HepG2 (cell line): ENCODE measurements at regions not wholly inside any gene's neighbourhood (a gene's known extent, or its start where the extent isn't known, plus 50 kb on each side); places are given as distances from the start of the nearest gene placed in this dataset.

Experiments
- ATAC-seq: fragments of 200-7000 bp; cut with Tn5 transposase; 3 replicates; pipeline ENCODE4 v1.9.1; 2020; ENCODE audit warnings: mild to moderate bottlenecking, moderate library complexity
- BruUV-seq: library from RNA; stranded (reverse); fragments of 400-500 nt; replicated peaks from 2 replicates; lab custom pipeline; 2021; lab: Mats Ljungman, UMichigan
- CTCF ChIA-PET: fragments of 300-600 bp; formaldehyde crosslinking; extraction: SDS; loops from one replicate; lab custom pipeline; 2021; ENCODE audit warnings: low total read pairs, inconsistent platforms, low intra/inter-chr PET ratio; lab: Yijun Ruan, JAX
- POLR2A ChIA-PET: fragments of 350-600 bp; sonication (Branson Sonifier 250); formaldehyde crosslinking; loops from one replicate; lab custom pipeline; 2020; ENCODE audit warnings: antibody characterized with exemption, inconsistent platforms; lab: Yijun Ruan, JAX
- DNase-seq: peaks from one replicate; pipeline ENCODE4 v3.0.0-alpha.2; 2015; ENCODE audit warnings: low spot score
- FAIRE-seq: peaks from 3 replicates; lab custom pipeline; 2011; peaks lifted over from hg19 to GRCh38; lab: Jason Lieb, UNC
- H2AFZ ChIP-seq: one replicate; pipeline ENCODE4 v1.6.1; 2011; ENCODE audit warnings: low read length, inconsistent platforms
- H3K27ac ChIP-seq: fragments of 300-600 bp; 3 replicates; pipeline ENCODE4 v1.8.0; 2011; ENCODE audit warnings: mixed run types, mild to moderate bottlenecking, mixed read lengths, low read length, inconsistent platforms; ENCODE audit not compliant: insufficient read depth; ENCODE audit errors: extremely low read length
- H3K27me3 ChIP-seq, 2 experiments: fragments of 200-600 bp in 1 of 2; 2 replicates in 1 of 2; 3 replicates in 1 of 2; pipeline versions ENCODE4 v1.6.0 to v1.8.0; 2011; ENCODE audit warnings: low read length in 2 of 2, mild to moderate bottlenecking in 2 of 2, moderate library complexity in 2 of 2, inconsistent platforms in 1 of 2; ENCODE audit not compliant: insufficient read depth in 2 of 2, control insufficient read depth in 1 of 2
- H3K36me3 ChIP-seq, 2 experiments: fragments of 200-600 bp in 1 of 2; replicated peaks in 1 of 2; 2 replicates in 1 of 2; 3 replicates in 1 of 2; pipeline versions ENCODE4 v1.5.1 to v1.8.0; 2011; ENCODE audit warnings: low read length in 2 of 2, inconsistent platforms in 1 of 2; ENCODE audit not compliant: insufficient read depth in 2 of 2, control insufficient read depth in 1 of 2
- H3K4me1 ChIP-seq: 2 replicates; pipeline ENCODE4 v1.5.1; 2012; ENCODE audit warnings: low read length, inconsistent platforms; ENCODE audit not compliant: insufficient read depth
- H3K4me2 ChIP-seq: 2 replicates; pipeline ENCODE4 v1.6.0; 2011; ENCODE audit warnings: low read depth, low read length, inconsistent platforms
- H3K4me3 ChIP-seq, 3 experiments: fragments of 200-600 bp in 1 of 3; sonication (generic), shearing (Covaris generic) in 1 of 3; replicated peaks in 1 of 3; 2 replicates each; pipeline ENCODE4 v1.5.1; 2011 to 2016; ENCODE audit warnings: low read length in 3 of 3, inconsistent platforms in 2 of 3, low read depth in 2 of 3, mild to moderate bottlenecking in 2 of 3, control low read depth in 1 of 3, mixed read lengths in 1 of 3; ENCODE audit not compliant: insufficient read depth in 1 of 3
- H3K79me2 ChIP-seq: one replicate; pipeline ENCODE4 v1.6.1; 2011; ENCODE audit warnings: low read length, inconsistent platforms; ENCODE audit not compliant: insufficient read depth
- H3K9ac ChIP-seq: 2 replicates; pipeline ENCODE4 v1.6.0; 2011; ENCODE audit warnings: mild to moderate bottlenecking, low read depth, low read length, inconsistent platforms; ENCODE audit not compliant: insufficient read depth
- H3K9me3 ChIP-seq: 2 replicates; pipeline ENCODE4 v1.5.1; 2012; ENCODE audit warnings: mild to moderate bottlenecking, low read length
- H4K20me1 ChIP-seq: 2 replicates; pipeline ENCODE4 v1.6.0; 2011; ENCODE audit warnings: inconsistent platforms, mild to moderate bottlenecking, low read length, moderate library complexity; ENCODE audit not compliant: insufficient read depth
- BORCS8-MEF2B ChIP-seq: sonication (generic); formaldehyde crosslinking; IDR thresholded peaks from 2 replicates; pipeline ENCODE4 v1.8.0; 2022; ENCODE audit warnings: mild to moderate bottlenecking, missing genetic modification reagents
- FOXO4 ChIP-seq: sonication (generic); formaldehyde crosslinking; conservative IDR thresholded peaks from 2 replicates; pipeline ENCODE4 v1.8.1; 2023; ENCODE audit warnings: missing genetic modification reagents
- FOXP4 ChIP-seq: sonication (generic); formaldehyde crosslinking; IDR thresholded peaks from 2 replicates; pipeline ENCODE4 v1.4.0; 2020; ENCODE audit warnings: missing genetic modification reagents
- PBX3 ChIP-seq: sonication (generic); formaldehyde crosslinking; IDR thresholded peaks from 2 replicates; pipeline ENCODE4 v1.8.1; 2023; ENCODE audit warnings: missing genetic modification reagents, inconsistent platforms, borderline replicate concordance
- PPARG ChIP-seq: conservative IDR thresholded peaks from 2 replicates; pipeline ENCODE4 v1.6.1; 2016; ENCODE audit warnings: missing biosample characterization, missing genetic modification reagents
- RBAK ChIP-seq: sonication (generic); formaldehyde crosslinking; IDR thresholded peaks from 2 replicates; pipeline ENCODE4 v1.5.1; 2020; ENCODE audit warnings: mild to moderate bottlenecking, missing genetic modification reagents
- RBM39 ChIP-seq: fragments of 200-400 bp; formaldehyde crosslinking; IDR thresholded peaks from one replicate; pipeline ENCODE4 v1.6.1; 2018; ENCODE audit warnings: antibody characterized with exemption, mild to moderate bottlenecking, low read depth, low read length; ENCODE audit not compliant: poor library complexity, severe bottlenecking
- SMC3 ChIP-seq: IDR thresholded peaks from 2 replicates; pipeline ENCODE4 v1.6.1; 2011; ENCODE audit warnings: low read length, improper control_type of control experiment
- SP2 ChIP-seq: sonication (generic); formaldehyde crosslinking; IDR thresholded peaks from 2 replicates; pipeline ENCODE4 v1.5.1; 2020; ENCODE audit warnings: mild to moderate bottlenecking, missing genetic modification reagents
- SRSF9 ChIP-seq: fragments of 200-400 bp; formaldehyde crosslinking; IDR thresholded peaks from 2 replicates; pipeline ENCODE4 v1.6.1; 2018; ENCODE audit warnings: borderline replicate concordance, mild to moderate bottlenecking, low read depth, low read length; ENCODE audit not compliant: insufficient read depth, poor library complexity, severe bottlenecking
- ZNF350 ChIP-seq: sonication (generic); formaldehyde crosslinking; IDR thresholded peaks from 2 replicates; pipeline ENCODE4 v1.4.0; 2020; ENCODE audit warnings: mild to moderate bottlenecking, low read depth, missing genetic modification reagents, borderline replicate concordance
- ZNF563 ChIP-seq: sonication (generic); formaldehyde crosslinking; IDR thresholded peaks from 2 replicates; pipeline ENCODE4 v1.8.0; 2022; ENCODE audit warnings: mild to moderate bottlenecking, moderate library complexity, missing genetic modification reagents
- ZNF720 ChIP-seq: sonication (generic); formaldehyde crosslinking; IDR thresholded peaks from 2 replicates; pipeline ENCODE4 v1.4.0; 2020; ENCODE audit warnings: missing genetic modification reagents
- WGBS: methylation state at CpG from one replicate; pipeline ENCODE4 v1.1.6; 2017; ENCODE audit warnings: low lambda C conversion rate; 5-methylcytosine and 5-hydroxymethylcytosine counted together
- in situ Hi-C: cut with HindIII; loops from 2 replicates; pipeline ENCODE4 v1.10.0; 2017; ENCODE audit warnings: low pct_unique_long_range_greater_than_20kb; ENCODE audit not compliant: extremely low pct_ligation_motif_present
- intact Hi-C: fragments of 100-400 bp; cut with micrococcal nuclease; formaldehyde crosslinking; loops from one replicate; pipeline ENCODE4 v1.10.0; 2022; ENCODE audit not compliant: unreplicated experiment

- no peak overlapping the region for H3K27ac ChIP-seq
- ChIA-PET POLR2A (no interaction called here), CTCF (no interaction called here)
- no peak for FAIRE-seq
- intact Hi-C loops, result no loop called here
- no peaks in the 10 kb centered on the region for H3K9me3 ChIP-seq
- H4K20me1 ChIP-seq, result no peaks in the 10 kb centered on the region
- in situ Hi-C loops, result no loop called here
- BruUV-seq, result no TSS peak
- H3K79me2 ChIP-seq, result no peaks in the 10 kb centered on the region
- H3K4me1 ChIP-seq, result no peaks in the 10 kb centered on the region
- 0% methylated on average over 3 of the region's 3 CpGs for WGBS
- H3K27me3 ChIP-seq, result peaks cover 0 to 13% of the 10 kb centered on the region in 2 experiments; a peak in 1 of 5 replicates
- DNase-seq, result no peak
- ATAC-seq, result no peak
- no peak overlapping the region for H2AFZ ChIP-seq
- H3K9ac ChIP-seq, result no peak overlapping the region
- H3K4me3 ChIP-seq, result no peak overlapping the region
- no peak overlapping the region for H3K4me2 ChIP-seq
- no peaks in the 10 kb centered on the region for H3K36me3 ChIP-seq
- no peak for TF ChIP-seq BORCS8-MEF2B (CRISPR knock-in tag)
- no peak for TF ChIP-seq RBAK (CRISPR knock-in tag)
- no peak for TF ChIP-seq SRSF9
- no peak for TF ChIP-seq ZNF720 (CRISPR knock-in tag)
- no peak for TF ChIP-seq PBX3 (CRISPR knock-in tag)
- no peak for TF ChIP-seq ZNF563 (CRISPR knock-in tag)
- TF ChIP-seq ZNF350 (CRISPR knock-in tag), result no peak
- no peak for TF ChIP-seq SMC3
- no peak for TF ChIP-seq RBM39
- TF ChIP-seq PPARG (CRISPR knock-in tag), result no peak
- TF ChIP-seq SP2, result no peak
- TF ChIP-seq FOXO4 (CRISPR knock-in tag), result no peak
- TF ChIP-seq FOXP4 (CRISPR knock-in tag), result no peak
These were observed 177.0 kb upstream of the AKR1E2 start for GRCh38 chr10:4648999-4649398.
